Cerebellar cortex (tissue), 1 donor: ENCODE measurements at regions not wholly inside any gene's neighbourhood (a gene's known extent, or its start where the extent isn't known, plus 50 kb on each side); places are given as distances from the start of the nearest gene placed in this dataset.
A peak's percentile ranks its signal among the peaks of the same experiment; 100 is the strongest.

ENCODE experiments used
- DNase-seq: peaks from one replicate; pipeline ENCODE4 v3.0.0-alpha.2; 2015; ENCODE audit warnings: low spot score

GRCh38 chr4:4772534-4772933 is 86.9 kb upstream of the MSX1 start:
- no peak for DNase-seq

- no peak for DNase-seq
Observed at GRCh38 chr4:4771160-4771559, 88.3 kb upstream of the MSX1 start.

- DNase-seq: no peak
Observed at GRCh38 chr4:4770610-4771009, 88.9 kb upstream of the MSX1 start.

GRCh38 chr4:4766564-4766963 is 92.9 kb upstream of the MSX1 start:
- DNase-seq: no peak

- no peak for DNase-seq
Observed at GRCh38 chr4:4765811-4766210, 93.7 kb upstream of the MSX1 start.

DNA sequence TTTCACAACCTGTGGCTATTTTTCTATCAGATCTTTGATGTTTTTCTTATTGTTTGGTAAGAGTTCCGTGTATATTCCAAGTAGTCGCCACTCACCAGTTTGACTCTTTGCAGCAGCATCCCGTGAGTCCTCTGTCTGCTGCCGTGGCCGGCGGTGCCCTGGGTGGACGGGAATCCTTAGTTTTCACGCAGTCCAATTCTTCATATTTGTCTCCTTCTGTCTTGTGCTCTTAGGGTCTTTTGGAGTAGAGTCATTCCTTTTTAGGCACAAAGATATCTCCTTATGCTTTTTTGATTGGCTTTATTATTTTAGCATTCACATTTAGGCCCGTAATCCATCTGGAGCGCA is 94.9 kb upstream of the MSX1 start:
- DNase-seq: no peak

DNA sequence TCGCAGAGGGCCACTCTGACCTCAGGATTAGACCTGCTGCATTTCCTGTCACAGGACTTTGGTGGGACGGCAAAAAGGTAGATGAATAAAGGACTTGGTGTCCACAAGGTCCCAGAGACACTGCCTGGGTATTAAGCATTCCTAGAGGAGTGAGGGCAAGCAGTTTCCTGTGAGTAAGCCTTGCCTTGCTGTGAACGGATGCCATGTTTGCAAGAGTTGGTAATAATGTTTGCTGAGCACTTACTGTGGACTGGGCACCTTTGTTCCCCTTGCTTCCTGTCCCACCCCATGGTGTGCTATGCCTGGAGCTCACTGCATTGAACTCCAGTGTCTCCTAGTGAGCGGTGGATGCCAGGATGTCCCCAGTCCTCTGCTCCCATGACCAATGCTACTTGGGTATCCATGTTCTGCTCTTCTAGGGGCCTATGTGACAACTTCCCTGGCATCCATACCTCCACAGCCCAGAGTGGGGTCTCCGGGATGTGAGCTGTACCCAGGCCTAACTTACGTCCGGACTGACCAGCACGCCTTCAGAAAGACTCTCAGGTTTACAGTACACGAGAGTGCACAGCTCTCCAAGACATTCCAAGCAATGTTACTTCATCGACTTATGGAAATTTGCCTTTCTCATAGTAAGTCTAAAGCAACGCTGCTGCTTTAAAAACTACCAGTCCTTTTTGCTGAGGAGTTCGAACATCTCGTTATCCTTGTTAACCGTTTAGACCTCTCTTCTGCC is 95.5 kb upstream of the MSX1 start:
- no peak for DNase-seq

DNA sequence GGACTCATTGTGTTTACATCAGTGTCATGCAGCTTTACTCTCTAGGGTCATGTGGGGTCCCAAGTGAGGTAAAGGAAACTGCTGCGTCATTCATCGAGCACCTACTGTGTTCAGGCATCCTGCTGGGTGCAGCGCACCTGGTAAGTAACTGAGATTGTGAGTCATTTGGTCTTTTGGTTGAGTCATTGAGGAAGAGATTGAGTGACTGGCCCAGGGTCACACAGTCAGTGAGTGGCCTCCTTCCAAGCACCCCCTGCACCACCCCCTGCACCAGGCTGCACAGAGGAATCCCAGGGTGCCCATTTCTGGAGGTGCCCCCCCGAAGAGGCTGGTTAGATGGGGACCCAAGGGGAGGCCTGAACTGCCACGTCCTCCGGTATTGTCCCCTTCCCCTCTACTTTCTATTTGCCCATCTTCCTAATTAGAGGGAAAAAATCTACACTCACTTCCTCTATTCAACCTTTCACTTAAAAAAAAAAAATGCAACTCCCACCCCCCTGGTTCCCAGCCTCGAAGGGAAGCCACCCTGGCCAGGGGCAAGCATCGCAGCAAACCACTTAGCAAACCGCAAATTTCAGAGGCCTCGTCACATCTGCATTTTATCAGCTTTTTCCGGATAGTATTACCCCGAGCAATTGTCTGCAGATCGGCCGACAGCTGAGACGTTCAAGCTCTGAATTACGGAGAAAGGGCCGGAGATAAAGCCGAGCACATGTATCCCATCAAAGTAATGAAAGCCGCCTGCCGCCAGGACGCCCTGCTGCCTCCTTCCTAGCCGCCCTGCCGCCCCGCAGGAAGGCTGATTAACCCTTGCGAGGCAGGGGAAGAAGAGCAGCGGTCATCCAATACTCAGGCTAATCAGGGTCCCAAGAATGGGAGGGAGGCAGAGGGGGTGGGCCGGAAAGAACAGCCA is 96.3 kb upstream of the MSX1 start:
- DNase-seq: no peak

DNA sequence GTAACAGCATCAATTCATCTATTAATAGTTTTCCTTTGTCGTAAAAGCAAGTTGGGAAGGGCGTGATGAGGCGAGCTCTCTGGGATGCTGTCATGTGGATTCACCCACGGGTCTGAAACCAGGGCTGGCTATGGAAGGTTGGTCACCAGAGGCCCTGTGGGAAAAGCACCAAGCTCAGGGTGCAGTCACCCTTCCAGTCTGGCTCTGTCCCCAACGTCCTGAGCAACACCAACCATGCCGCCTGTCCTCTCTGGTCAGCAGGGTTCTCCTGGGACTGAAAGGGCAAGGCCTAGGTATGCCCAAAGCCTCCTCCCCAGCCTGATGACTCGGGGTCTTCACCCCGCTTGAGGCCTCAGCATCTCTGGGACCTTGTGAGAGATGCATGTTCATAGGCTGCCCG is 97.2 kb upstream of the MSX1 start:
- DNase-seq: no peak

- peak; percentile 49 for DNase-seq
Observed at GRCh38 chr4:4761128-4761982, 98.1 kb upstream of the MSX1 start.

- no peak for DNase-seq
Observed at GRCh38 chr4:4759883-4760282, 99.6 kb upstream of the MSX1 start.

GRCh38 chr4:4759232-4759631 is 100.2 kb upstream of the MSX1 start:
- DNase-seq: no peak

- no peak for DNase-seq
Observed at GRCh38 chr4:4758681-4759080, 100.8 kb upstream of the MSX1 start.

DNA sequence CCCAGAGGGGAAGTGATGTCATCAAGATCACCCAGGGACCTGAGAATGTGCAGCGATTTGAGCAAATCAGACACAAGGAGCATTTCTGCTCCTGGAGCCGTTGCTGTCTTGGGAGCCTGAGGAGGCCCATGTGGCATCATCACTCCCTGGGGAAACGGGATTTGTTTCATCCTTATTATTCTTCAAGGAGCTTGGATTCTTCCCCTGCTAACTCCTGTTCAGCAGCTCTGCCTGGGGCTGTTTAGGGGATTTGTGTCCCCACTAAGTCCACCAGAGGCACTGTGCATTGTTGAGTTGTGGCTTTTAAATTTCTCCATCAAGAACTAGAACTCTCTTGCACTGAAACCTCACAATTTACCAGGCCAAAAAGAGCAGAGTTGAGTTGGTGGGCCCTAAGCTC is 104.2 kb upstream of the MSX1 start:
- peak; percentile 11 for DNase-seq

DNA sequence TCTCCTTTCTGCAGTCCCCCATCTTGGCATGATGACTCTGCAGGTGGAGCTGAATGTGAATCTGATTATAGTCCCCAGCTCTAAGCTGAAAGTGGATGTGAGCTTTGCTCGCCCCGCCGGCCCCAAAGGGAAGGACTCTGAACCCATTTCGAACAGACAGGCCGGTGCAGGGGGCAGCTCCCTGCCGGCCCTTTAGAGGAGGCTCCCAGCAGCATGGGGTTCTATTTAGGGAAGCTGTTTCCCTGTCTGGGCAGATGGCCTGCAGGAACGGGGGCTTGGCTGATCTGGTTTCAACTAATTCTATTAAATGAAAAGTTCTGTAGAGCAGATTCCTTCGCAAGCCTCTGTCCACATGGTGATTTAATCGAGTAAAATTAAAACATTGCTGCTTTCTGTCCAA is 104.8 kb upstream of the MSX1 start:
- DNase-seq: no peak

GRCh38 chr4:4753643-4754042 is 105.8 kb upstream of the MSX1 start:
- no peak for DNase-seq

DNA sequence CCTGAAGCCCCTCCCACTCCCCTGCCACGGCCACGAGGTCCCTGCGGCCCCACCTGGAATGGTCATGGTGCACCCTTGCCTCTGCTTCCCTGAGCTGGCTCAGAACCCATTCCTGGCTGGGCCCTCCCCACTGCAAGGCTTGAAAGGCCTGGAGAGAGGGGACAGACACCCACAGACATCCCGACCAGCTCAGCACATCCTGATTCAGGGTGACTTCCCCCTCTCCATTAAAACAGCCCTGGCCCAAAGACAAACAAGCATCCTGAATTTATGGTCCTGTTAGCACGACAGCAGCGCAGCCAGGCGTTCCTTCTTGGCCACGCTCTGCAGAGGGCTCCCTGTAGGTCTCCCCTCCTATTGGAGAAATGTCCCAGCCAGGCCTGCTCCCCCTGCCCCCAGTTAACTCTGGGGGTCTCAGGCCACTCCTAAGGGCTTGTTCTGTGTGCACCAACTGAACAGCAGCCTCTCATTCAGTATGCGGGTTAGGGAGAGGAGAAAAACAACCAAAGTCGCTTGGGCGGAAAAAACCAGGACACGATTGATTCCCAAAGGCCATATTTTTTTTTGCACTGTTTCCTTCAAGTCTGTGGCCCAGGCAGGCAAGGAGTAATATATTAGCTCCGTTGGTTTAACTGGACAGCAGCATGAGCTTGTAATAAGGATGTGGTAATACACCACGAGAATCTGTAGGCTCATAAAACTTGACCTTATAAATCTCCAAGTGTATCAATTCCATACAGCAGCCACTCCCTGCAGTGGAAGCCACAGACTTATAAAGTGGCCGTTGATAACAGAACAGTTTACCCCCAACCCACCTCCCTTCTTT is 106.7 kb upstream of the MSX1 start:
- no peak for DNase-seq

GRCh38 chr4:4752025-4752424 is 107.4 kb upstream of the MSX1 start:
- no peak for DNase-seq

DNA sequence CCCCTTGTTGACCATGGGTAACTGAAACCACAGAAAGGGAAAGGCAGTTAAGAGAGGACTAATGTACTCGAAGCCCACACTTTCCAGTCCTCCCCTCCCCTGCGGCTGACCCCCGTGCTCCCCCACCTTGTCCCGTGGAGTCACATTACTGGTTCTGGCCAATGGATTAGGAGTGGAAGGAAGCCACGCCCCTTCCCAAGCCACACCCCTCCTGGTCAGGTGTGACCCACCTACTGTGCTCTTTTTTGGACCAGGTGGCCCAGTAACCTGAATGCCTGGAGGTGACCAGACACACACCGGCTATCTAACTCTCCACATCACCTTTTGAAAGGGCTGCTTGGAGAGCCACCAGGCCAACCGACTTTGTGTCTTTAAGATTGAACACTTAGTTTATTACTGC is 109.3 kb upstream of the MSX1 start:
- DNase-seq: no peak

DNA sequence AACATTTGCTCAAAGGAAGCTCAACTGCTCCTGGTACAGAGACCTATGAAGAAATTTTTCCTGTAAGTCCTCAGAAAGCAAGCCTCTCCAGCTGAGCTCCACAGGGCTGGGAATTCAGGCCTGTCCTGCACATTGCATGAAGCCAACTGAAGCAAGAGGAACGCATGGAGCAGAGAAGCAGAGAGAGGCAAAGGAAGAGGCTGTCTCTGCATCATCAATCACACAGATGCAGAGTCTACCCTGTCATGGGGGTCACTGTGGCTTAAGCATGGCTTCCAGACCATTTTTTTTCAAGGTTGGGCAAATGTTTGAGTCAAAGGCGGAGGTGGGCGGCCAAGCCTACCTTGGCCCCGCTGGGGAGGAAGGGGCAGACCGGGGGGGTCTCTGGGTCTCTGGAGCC is 110.3 kb upstream of the MSX1 start:
- no peak for DNase-seq

- DNase-seq: no peak
Observed at GRCh38 chr4:4746444-4746843, 113.0 kb upstream of the MSX1 start.

DNA sequence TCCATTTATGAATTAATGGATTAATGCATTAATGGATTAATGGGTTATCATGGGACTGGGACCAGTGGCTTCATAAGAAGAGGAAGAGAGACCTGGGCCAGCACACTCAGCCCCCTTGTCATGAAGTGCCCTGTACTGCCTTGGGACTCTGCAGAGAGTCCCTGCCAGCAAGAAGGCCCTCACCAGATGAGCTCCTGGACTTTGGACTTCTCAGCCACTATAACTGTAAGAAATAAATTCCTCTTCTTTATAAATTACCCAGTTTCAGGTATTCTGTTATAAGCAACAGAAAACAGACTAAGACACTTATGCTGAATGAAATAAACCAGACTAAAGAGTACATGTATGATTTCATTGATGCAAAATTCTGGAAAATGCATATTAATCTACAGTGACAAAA is 119.4 kb upstream of the MSX1 start:
- DNase-seq: no peak
